ENCODE measurements at regions not wholly inside any gene's neighbourhood (a gene's known extent, or its start where the extent isn't known, plus 50 kb on each side); places are given as distances from the start of the nearest gene placed in this dataset.

GRCh38 chr18:24989760-24990593, 362.0 kb downstream of the ZNF521 start:
- DNase-seq (ENCODE audit: low spot score), result no peak

GRCh38 chr18:24990671-24991134, 361.3 kb downstream of the ZNF521 start:
- no peak for DNase-seq (ENCODE audit: low spot score)

- DNase-seq (ENCODE audit: low spot score), result no peak
Observed at GRCh38 chr18:24991141-24992060, 360.6 kb downstream of the ZNF521 start.

GRCh38 chr18:24992491-24992890, 359.5 kb downstream of the ZNF521 start:
- no peak for DNase-seq (ENCODE audit: low spot score)

- no peak for DNase-seq (ENCODE audit: low spot score)
Observed at GRCh38 chr18:24993628-24994027, 358.3 kb downstream of the ZNF521 start.

DNA sequence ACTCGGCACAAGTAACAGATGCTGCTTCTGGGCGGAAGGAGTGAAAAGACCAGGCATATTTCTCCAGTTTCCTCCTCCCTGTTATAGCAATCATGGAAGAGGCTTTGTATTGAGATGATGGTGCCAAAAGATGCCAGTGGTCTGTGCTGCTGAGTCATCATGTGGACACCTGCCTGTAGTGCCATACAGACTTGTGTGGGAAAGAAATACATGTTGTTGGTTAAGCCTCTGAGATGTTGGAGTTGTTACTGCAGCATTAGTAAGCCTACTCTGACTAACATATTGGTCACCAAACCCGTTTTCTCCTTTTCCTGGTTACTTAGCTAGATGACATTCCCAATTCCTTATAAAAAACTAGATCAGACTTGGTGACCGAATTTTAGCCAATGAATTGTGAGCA, 356.9 kb downstream of the ZNF521 start:
- DNase-seq (ENCODE audit: low spot score), result no peak

DNA sequence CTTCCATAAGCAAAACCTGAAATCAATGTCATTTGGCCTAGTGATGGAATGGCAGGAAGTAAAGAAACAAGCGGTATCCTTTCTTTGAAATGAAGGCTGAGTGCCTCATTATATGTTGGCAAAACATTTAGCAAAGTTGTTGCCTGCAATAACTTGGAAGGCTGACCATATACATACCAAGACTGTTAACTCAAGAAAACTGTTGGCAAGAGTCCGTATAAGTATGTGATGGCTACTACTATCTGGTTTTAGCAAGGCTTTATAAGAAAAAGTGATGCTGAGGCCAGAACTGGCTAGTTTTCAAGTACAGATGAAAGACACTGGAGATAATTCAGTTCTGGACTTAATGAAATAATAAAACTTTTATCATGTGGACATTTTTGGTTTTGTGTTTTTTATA, 356.2 kb downstream of the ZNF521 start:
- no peak for DNase-seq (ENCODE audit: low spot score)

DNA sequence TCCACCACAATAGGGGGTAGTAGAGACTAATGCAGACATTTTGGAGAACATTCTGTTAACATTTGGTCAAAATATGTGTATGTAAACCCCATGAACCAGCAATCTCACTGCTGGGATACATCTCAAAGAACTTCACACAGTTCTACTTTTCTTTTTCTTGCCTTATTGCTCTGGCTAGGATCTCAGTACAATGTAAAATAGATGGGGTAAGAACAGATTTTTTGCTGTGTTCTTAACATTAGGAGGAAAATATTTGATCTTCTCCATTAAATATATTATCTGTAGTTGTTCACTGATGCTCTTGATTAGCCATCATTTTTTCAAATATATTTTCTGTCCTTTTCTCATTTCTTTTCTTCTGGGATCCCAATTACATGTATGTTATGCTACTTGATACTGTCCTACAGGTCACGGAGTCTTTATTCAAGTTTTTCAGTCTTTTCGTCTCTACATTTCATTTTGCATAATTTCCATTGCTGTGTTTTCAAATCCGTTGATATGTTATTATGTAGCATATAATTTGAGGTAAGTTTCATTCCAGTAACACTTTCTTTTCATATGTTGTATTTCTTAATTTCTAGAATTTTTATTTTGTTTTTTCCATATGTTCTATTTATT, 352.2 kb downstream of the ZNF521 start:
- DNase-seq (ENCODE audit: low spot score), result no peak

- no peak for DNase-seq (ENCODE audit: low spot score)
Observed at GRCh38 chr18:25001803-25002202, 350.2 kb downstream of the ZNF521 start.

DNA sequence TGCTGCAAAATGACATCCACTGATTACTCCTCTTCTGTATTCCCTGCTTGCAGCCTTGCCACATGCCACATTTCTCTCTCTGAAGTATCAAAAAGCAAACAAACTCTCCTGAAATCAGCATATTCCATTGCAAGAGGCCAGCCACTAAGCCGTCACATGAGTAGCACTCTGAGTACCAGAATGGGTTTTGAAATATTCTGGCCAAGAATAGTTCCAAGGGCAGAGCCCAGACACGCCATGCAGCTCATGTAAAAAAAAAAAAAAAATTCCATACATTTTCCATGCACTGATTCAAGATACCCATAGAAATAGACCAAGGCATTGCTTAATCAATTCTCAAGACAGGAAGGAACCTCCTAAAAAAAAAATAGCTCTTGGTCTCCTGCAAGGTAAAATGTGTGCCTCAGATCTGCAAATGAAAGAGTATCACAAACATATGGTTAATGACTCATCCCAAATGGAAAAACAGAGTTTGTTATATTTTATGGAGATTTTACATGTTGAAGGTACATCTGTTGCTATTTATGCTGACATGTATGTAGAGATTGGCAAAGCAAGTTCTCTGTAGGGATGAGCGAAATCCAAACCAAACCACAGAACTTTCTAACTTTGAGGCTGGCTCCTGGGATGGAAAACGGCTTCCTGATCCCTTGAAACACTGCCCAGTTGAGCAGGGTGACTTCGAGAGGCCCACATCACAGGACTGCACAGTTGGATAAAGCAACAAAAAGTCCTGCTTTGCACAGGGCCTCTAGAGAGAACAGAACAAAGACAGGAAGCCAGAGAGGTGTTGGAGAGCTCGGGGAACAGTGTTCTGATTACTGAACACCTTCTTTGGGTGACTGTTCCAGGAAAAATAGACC, 346.2 kb downstream of the ZNF521 start:
- DNase-seq (ENCODE audit: low spot score), result no peak

DNA sequence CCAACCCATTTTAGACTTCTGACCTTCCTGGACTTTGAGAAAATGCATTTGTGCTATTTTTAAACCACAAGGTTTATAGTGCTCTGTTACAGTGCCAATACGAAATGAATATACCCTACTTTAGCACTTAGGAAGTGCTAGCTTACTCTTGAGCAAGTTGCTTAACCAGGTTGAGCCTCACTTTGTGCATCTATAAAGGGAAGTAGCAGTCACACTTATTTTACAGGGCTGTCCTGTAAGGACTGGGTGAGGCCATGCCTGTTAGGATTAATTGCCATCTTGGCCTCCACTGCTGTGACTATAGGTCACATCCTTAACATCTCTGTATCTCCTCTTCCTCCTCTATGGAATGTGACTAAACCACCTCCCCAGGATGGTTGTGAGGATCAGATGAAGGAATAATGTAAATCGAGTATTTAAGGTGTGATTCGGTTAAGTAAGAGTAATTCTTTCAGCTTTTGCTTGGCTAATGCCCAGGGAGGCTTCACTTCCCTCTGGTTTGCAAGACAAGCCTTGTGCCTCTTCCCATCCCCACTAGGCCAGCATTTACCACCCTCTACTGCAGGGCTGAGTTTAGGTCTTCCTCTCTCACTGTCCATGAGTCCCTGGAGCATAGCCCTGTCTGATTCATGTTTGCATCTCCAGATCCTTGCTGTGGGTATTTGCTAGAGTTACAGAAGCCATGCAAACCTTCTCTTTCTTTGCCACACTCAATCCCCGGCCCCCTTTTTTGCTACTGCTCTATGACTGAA, 341.2 kb downstream of the ZNF521 start:
- no peak for DNase-seq (ENCODE audit: low spot score)
